ENCODE measurements at regions not wholly inside any gene's neighbourhood (a gene's known extent, or its start where the extent isn't known, plus 50 kb on each side); places are given as distances from the start of the nearest gene placed in this dataset.

DNA sequence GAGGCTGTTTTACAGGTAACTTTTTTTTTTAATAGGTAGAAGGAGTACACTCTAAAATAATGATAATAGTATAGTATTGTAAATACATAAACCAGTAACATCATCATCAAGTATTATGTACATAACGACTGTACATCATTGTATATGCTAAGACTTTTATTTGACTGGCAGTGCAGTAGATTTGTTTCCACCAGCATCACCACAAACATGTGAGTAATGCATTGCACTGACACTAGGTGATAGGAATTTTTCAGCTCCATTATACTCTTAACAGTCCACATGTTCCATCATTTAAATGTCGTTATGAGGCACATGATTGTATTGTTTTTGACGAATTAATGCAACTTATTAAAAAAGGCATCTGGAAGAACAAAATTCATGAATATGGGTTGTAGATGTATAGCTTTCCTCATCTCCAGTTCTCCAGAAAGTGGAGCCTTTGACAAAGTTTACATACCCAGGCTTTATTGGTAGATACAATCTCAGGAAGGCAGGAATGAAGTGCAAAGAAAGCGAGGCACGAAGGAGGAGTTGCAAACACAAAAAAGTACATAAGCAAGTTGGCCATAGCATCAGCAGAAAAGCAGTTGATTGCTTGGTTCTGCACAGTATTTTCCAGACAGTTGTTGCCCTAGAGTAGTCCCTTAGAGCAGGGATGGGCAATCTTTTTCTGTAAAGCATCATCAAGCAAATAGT, 336.9 kb upstream of the NR3C2 start:
- TF ChIP-seq JUN (CRISPR knock-in tag; IDR thresholded peaks at IDR 0.05), result no peak
- no peak for TF ChIP-seq NBN (conservative IDR thresholded peaks at IDR 0.05)

Data from HepG2 (cell line).